DOHH2 (cell line): ENCODE measurements at regions not wholly inside any gene's neighbourhood (a gene's known extent, or its start where the extent isn't known, plus 50 kb on each side); places are given as distances from the start of the nearest gene placed in this dataset.
"Not testable (repeated sequence)": the region's sequence is repeated elsewhere in the genome, so short reads cannot be mapped to it uniquely, and the experiment has no call there.

Source experiments
- EZH2phosphoT487 ChIP-seq: fragments of 200-600 bp; sonication (generic); IDR thresholded peaks from 2 replicates; pipeline ENCODE4 v1.6.1; 2017; ENCODE audit warnings: borderline replicate concordance, mild to moderate bottlenecking, antibody characterized with exemption, low read length, moderate library complexity, mixed read lengths
- TF ChIP-seq, protein P1 (sequence below): fragments of 200-600 bp; sonication (generic); IDR thresholded peaks from one replicate; pipeline ENCODE4 v1.5.1; 2014; ENCODE audit warnings: antibody characterized with exemption, mild to moderate bottlenecking, low read depth, low read length; ENCODE audit not compliant: poor library complexity, severe bottlenecking

DNA sequence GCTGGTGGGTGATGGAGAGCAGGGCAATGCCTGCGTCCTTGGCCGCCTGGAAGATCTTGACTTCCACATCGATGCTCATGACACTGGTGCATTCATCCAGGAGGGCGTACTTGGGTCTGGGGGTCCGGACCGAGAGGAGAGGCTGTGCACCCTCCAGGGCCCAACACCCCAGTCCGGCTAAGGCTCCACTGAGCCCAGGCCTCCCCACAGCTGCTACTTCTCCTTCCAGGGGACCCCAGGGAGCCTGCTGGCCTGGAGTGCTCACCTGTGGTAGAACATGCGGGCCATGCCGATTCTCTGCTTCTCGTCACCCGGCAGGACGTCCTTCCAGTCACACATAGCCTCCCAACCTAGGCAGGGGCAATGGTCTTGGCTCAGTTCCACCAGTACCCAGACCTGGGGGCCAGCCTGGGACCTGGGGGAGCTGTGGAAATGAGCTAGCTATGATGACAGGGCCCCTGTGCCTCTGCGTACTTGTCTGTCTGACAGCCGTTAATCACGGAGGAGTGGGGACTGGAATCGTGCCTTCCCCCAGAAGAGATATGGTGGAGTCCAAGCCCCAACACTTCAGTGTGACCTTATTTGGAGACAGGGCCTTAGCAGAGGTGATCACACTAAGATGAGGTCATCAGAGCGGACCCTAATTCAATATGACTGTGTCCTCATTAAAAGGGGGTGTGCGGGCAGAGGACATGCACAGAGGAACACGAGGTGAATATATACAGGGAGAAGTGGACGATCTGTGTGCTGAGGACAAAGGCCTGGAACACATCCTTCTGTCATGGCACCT is 1073.3 kb downstream of the RPIA start:
- TF ChIP-seq, protein P1, sequence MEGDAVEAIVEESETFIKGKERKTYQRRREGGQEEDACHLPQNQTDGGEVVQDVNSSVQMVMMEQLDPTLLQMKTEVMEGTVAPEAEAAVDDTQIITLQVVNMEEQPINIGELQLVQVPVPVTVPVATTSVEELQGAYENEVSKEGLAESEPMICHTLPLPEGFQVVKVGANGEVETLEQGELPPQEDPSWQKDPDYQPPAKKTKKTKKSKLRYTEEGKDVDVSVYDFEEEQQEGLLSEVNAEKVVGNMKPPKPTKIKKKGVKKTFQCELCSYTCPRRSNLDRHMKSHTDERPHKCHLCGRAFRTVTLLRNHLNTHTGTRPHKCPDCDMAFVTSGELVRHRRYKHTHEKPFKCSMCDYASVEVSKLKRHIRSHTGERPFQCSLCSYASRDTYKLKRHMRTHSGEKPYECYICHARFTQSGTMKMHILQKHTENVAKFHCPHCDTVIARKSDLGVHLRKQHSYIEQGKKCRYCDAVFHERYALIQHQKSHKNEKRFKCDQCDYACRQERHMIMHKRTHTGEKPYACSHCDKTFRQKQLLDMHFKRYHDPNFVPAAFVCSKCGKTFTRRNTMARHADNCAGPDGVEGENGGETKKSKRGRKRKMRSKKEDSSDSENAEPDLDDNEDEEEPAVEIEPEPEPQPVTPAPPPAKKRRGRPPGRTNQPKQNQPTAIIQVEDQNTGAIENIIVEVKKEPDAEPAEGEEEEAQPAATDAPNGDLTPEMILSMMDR, result not testable (repeated sequence)
- not testable (repeated sequence) for TF ChIP-seq EZH2phosphoT487
